UCSD-AML1 (cell line): ENCODE measurements at regions not wholly inside any gene's neighbourhood (a gene's known extent, or its start where the extent isn't known, plus 50 kb on each side); places are given as distances from the start of the nearest gene placed in this dataset.

Experiments used
- DNase-seq: peaks from one replicate; lab custom pipeline; 2025; ENCODE audit not compliant: unreplicated experiment; lab: John Stamatoyannopoulos, UW

- DNase-seq, result no peak
These were observed 145.8 kb downstream of the AASDH start for GRCh38 chr4:56241500-56241899.

GRCh38 chr4:56240554-56241174 is 146.6 kb downstream of the AASDH start:
- DNase-seq, result no peak

DNA sequence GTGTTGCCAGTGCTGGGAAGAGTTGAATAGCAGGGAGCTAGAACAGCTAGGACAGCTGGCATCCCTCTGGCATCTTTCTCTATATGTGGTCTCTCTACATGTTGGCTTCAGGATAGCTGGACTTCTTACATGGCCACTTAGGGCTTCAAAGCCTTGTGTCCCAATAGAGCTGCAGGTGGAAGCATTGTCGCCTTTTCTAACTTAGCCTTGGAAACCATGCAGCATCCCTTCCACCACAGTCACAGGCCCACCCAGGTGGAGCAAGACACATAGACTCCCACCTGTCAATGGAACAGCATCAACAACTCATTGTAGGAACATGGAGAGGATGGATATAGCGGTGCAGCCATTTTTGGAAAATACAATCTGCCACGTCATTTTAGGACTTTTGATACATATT is 149.0 kb downstream of the AASDH start:
- DNase-seq, result no peak

DNA sequence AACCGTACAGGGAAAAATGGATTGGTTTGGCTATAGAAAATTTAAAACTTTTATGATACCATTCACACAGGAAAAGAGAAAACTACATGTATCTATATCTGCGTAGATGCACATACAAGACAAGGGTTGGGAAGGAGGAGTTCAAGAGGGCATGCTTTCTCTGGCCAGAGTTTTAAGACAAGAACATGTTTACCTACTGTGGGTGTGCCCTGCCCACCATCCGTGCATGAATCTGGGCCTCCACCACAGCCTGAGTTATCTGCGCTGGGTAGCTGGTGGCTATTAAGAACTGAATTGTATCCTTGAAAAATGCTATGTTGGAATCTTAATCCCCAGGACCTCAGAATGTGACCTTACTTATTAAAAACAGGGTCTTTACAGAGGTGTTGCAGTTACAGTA is 151.6 kb downstream of the AASDH start:
- DNase-seq, result no peak

DNA sequence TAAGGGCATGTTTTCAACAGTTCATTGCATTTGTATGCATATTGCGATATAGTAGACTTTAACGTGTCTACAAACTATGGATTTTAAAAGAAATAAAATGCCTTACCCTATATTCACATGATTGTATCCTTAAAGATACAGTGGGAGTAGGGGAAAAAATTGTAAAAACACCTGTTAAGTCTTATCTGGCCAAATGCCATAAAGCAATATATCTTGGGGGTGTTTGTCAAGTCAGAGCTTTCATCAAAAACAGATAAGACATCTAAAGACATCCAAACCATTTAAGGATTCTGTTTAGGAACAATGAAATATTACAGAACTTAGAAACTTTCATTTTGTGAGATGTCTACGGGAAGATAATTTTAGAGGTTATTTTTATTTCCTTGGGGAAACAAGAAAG is 152.3 kb downstream of the AASDH start:
- DNase-seq, result no peak

DNA sequence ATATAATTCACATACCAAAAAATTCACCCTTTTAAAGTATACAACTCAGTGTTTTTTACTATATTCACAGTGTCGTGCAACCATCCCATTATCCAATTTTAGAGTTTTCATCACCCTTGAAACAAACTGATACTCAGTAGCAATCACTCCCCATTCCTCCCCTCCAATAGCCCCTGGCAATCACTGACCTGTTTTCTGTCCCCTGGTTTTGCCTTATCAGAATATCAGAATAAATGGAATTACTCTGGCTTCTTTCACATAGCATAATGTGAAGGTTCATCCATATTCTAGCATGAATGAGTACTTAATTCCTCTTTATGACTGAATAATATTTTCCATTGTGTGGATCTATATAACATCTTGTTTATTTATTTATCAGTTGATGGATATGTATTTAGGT is 153.2 kb downstream of the AASDH start:
- DNase-seq, result no peak

- no peak for DNase-seq
These were observed 155.9 kb downstream of the AASDH start for GRCh38 chr4:56231410-56231809.

DNA sequence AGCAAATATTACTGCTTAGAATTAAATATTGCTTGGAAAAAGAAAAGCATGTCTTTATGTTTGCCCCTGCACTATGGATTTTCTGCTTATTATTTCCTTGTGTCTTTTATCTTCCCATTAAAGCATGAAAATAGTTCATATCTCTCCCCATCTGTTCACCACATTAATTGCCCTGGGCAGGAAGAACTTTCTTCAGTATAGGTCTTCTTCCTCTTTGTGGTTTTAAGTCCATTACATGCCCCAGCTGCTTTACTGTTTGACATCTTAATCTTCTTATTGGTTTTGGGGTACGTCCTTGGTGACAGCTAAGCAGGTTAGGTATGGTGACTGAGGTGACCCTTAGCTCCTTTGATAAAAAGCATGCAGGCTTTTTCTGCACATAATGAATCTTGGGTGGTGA is 157.3 kb downstream of the AASDH start:
- no peak for DNase-seq

- no peak for DNase-seq
These were observed 159.9 kb downstream of the AASDH start for GRCh38 chr4:56227301-56227835.

DNA sequence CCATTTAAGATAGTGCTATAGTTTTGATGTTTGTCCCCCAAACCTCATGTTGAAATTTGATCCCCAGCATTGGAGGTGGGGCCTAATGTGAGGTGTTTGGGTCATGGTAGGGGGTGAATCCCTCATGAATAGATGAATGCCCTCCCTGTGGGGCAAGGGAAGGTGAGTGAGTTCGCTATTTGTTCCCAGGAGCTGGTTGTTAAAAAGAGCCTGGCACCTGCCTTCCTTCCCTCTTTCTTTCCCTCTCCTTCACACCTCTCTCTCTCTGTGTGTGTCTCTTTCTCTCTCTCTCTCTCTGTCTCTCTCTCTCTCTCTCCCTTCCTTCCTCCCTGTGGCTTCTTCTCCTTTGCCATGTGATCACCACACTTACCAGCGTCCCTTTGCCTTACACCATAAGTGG is 160.7 kb downstream of the AASDH start:
- no peak for DNase-seq

DNA sequence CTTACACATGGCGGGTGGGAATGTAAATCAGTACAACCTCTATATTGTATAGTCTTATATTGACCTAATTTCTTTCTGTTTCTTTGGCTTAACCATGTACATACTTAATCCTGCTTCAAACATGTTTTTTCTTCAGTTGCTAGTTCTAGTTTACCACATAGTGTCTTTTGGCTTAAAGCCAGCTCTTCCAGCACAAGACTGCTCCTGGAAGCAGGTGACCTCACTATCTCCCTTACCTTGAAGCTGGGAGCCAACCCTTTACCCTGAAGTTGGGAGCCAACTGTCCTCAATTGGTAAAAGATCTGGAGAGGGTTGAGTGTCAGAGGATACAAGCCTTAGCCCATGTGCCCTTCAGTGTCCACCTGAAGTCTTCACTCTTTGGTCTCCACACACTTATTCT is 162.7 kb downstream of the AASDH start:
- DNase-seq, result no peak

DNA sequence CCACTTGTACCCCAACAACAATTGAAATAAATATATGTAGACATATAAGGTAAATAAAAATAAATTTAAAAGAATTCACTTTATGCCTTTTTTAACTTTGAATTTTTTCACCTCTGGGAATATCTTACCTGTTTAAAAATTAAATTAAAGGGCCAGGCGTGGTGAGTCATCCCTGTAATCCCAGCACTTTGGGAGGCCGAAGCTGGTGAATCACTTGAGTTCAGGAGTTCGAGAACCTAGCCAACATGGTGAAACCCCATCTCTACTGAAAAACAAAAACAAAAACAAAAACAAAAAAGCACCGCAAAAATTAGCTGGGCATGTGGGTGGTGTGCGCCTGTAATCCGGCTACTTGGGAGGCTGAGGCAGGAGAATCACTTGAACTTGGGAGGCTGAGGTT is 164.8 kb downstream of the AASDH start:
- no peak for DNase-seq

GRCh38 chr4:56220261-56220660 is 167.0 kb downstream of the AASDH start:
- DNase-seq, result no peak

- no peak for DNase-seq
These were observed 167.8 kb downstream of the AASDH start for GRCh38 chr4:56219447-56219846.

DNA sequence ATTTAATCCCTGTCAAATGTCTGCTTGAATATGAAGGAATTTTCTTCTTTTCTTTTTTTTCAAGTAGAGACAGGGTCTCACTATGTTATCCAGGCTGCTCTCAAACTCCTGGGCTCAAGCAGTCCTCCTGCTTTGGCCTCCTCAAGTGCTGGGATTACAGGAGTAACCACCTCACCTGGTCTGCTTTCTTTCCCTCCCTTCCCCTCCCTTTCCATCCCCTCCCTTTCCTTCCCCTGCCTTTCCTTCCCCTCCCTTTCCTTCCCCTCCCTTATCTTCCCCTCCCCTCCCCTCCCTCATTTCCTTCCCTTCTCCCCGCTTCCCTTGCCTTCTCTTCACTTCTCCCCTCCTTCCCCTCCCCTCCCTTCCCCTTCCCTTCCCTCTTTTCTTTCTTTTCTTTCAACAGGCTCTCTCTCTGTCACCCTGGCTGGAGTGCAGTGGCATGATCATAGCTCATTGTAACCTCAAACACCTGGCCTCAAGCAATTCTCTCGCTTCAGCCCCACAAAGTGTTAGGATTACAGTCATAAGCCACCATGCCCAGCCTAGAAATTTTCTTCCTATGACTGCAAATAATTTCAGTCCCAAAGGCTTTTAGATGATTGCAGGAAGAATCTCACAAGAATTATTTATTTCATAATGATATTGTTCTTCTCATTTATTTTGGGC is 168.9 kb downstream of the AASDH start:
- no peak for DNase-seq

GRCh38 chr4:56217343-56217890 is 169.9 kb downstream of the AASDH start:
- DNase-seq, result no peak

- DNase-seq, result no peak
These were observed 171.4 kb downstream of the AASDH start for GRCh38 chr4:56215901-56216300.

DNA sequence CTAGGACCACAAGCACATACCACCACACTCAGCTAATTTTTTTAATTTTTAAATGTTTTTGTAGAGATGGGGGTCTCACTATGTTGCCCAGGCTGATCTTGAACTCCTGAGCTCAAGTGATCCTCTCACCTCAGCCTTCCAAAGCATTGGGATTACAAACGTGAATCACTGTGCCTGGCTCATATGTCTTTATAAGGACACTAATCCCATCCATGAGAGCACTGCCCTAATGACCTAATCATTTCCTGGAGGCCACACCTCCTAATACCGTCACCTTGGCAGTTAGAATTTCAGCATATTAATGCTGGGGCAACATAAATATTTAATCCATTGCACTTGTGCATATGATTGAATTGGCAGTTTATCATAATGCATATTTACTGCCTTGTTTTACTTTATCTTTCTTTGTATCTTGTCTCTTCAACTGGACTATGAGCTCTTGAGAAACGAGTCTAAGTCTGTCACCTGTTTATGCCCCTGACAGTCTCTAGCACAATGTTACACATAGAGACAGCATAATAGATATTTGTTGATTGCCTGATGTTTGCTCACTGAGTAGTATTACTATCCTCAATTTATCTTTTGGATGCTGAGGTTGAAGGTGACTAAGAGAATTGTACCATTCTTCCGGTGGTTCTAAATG is 172.0 kb downstream of the AASDH start:
- DNase-seq, result no peak

DNA sequence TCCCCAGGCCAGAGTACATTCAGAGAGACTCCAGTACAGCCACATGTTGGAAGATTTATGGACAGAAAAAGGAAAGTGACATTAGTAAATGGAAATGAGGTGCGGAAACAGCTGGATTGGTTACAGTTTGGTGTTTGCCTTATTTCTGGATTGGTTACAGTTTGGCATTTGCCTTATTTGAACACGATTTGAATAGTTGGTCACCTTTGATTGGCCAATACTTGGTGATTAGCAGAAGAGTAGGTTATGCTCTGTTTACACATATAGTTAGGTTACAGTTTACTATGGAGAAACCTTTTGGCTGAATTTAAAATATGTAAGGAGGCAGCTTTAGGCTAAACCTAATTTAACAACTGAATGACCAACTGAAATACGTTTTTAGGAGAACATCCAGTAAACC is 173.7 kb downstream of the AASDH start:
- DNase-seq, result no peak

DNA sequence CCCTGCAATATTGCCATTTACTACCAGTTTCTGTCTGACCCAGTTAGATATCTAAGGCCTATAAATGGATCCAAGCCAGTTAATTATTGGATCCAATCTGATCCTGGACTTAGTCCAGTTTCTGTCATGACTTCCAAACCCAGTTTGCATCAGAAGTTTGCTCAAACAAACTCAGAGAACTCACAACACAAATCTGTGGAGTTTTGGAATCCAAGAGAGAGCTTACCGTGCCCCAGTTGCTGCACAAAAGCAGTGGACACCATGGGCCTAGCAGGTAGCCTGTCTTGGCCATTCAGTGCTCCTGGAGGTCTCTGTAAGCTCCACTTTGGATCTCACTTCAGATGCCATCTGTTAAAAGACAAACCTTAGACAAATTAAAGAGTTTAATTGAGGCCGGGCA is 174.5 kb downstream of the AASDH start:
- no peak for DNase-seq

DNA sequence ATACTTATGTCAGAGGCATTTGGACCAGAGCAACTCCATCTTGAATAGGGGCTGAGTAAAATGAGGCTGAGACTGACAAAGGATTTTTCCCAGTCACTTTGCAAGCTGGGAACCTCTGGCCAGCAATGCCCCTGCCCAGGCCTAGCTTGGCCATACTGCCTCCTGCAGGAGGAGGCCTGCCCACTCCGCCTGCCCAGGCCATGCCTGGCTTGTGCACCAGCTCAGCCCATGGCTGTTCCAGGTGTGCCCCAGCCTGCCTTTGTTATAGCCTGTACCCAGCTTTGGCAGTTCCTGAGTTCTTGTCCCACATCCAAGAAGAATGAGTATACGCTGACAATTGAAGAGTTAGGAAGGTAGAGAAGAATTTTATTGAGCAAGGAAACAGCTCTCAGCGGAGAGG is 176.1 kb downstream of the AASDH start:
- DNase-seq, result no peak

GRCh38 chr4:56210397-56210796 is 176.9 kb downstream of the AASDH start:
- no peak for DNase-seq
